Glutamatergic neuron (in vitro differentiated cells): ENCODE measurements at regions not wholly inside any gene's neighbourhood (a gene's known extent, or its start where the extent isn't known, plus 50 kb on each side); places are given as distances from the start of the nearest gene placed in this dataset.

Experiments
- DNase-seq: peaks from one replicate; pipeline ENCODE4 v3.0.0; 2022
- H3K27ac Mint-ChIP-seq: one replicate; pipeline ENCODE4 v1.8.0; 2020; ENCODE audit warnings: mild to moderate bottlenecking, mixed read lengths, inconsistent platforms; ENCODE audit not compliant: unreplicated experiment
- H3K27me3 Mint-ChIP-seq: one replicate; pipeline ENCODE4 v1.8.0; 2020; ENCODE audit warnings: mild to moderate bottlenecking, moderate library complexity, mixed read lengths, inconsistent platforms; ENCODE audit not compliant: unreplicated experiment
- H3K36me3 Mint-ChIP-seq: one replicate; pipeline ENCODE4 v1.8.0; 2020; ENCODE audit warnings: mild to moderate bottlenecking, mixed read lengths, inconsistent platforms; ENCODE audit not compliant: unreplicated experiment
- H3K4me1 Mint-ChIP-seq: one replicate; pipeline ENCODE4 v1.8.0; 2020; ENCODE audit warnings: mild to moderate bottlenecking, low read depth, mixed read lengths, inconsistent platforms; ENCODE audit not compliant: unreplicated experiment
- H3K4me3 Mint-ChIP-seq: one replicate; pipeline ENCODE4 v1.8.0; 2020; ENCODE audit warnings: mild to moderate bottlenecking, mixed read lengths, inconsistent platforms; ENCODE audit not compliant: unreplicated experiment
- H3K9me3 Mint-ChIP-seq: one replicate; pipeline ENCODE4 v1.8.0; 2020; ENCODE audit warnings: mild to moderate bottlenecking, moderate library complexity, mixed read lengths, inconsistent platforms; ENCODE audit not compliant: unreplicated experiment
- CTCF ChIP-seq: fragments of 200-600 bp; sonication (generic); IDR thresholded peaks from one replicate; pipeline ENCODE4 v1.5.0; 2021; ENCODE audit not compliant: partially characterized antibody, unreplicated experiment

GRCh38 chr1:184896000-184896399, 78.3 kb downstream of the NIBAN1 start:
- H3K9me3 Mint-ChIP-seq = no peaks in the 10 kb centered on the region
- no peak overlapping the region for H3K4me3 Mint-ChIP-seq
- H3K36me3 Mint-ChIP-seq = no peaks in the 10 kb centered on the region
- TF ChIP-seq CTCF = no peak
- no peaks in the 10 kb centered on the region for H3K27me3 Mint-ChIP-seq
- no peak for DNase-seq
- H3K27ac Mint-ChIP-seq = no peak overlapping the region
- no peaks in the 10 kb centered on the region for H3K4me1 Mint-ChIP-seq

- Mint-ChIP-seq H3K4me3 (no peak overlapping the region), H3K27me3 (no peaks in the 10 kb centered on the region), H3K27ac (no peak overlapping the region), H3K36me3 (no peaks in the 10 kb centered on the region), H3K9me3 (no peaks in the 10 kb centered on the region), H3K4me1 (no peaks in the 10 kb centered on the region)
- TF ChIP-seq CTCF = no peak
- DNase-seq = no peak
These were observed 79.2 kb downstream of the NIBAN1 start for GRCh38 chr1:184895086-184895485.

- Mint-ChIP-seq H3K4me3 (no peak overlapping the region), H3K27ac (no peak overlapping the region), H3K36me3 (no peaks in the 10 kb centered on the region), H3K4me1 (no peaks in the 10 kb centered on the region), H3K27me3 (no peaks in the 10 kb centered on the region), H3K9me3 (no peaks in the 10 kb centered on the region)
- no peak for DNase-seq
- TF ChIP-seq CTCF = no peak
These were observed 80.6 kb downstream of the NIBAN1 start for GRCh38 chr1:184893695-184894094.

- Mint-ChIP-seq H3K36me3 (no peaks in the 10 kb centered on the region), H3K4me3 (no peak overlapping the region), H3K27me3 (no peaks in the 10 kb centered on the region), H3K27ac (no peak overlapping the region), H3K9me3 (no peaks in the 10 kb centered on the region), H3K4me1 (no peaks in the 10 kb centered on the region)
- no peak for TF ChIP-seq CTCF
- DNase-seq = no peak
These were observed 82.2 kb downstream of the NIBAN1 start for GRCh38 chr1:184892116-184892515.

GRCh38 chr1:184891440-184891839, 82.9 kb downstream of the NIBAN1 start:
- H3K4me1 Mint-ChIP-seq = no peaks in the 10 kb centered on the region
- H3K4me3 Mint-ChIP-seq = no peak overlapping the region
- TF ChIP-seq CTCF = no peak
- no peaks in the 10 kb centered on the region for H3K27me3 Mint-ChIP-seq
- H3K27ac Mint-ChIP-seq = no peak overlapping the region
- DNase-seq = no peak
- no peaks in the 10 kb centered on the region for H3K36me3 Mint-ChIP-seq
- no peaks in the 10 kb centered on the region for H3K9me3 Mint-ChIP-seq
